Stimulated activated naive CD8-positive, alpha-beta T cell treated with anti-CD3 and anti-CD28 coated beads, Interleukin-15, amount 100 ng/mL, for 72 hours (primary cell): ENCODE measurements at regions not wholly inside any gene's neighbourhood (a gene's known extent, or its start where the extent isn't known, plus 50 kb on each side); places are given as distances from the start of the nearest gene placed in this dataset.

Experiments used
- ATAC-seq: fragments of 150-1000 bp; cut with Tn5 transposase; 2 replicates; pipeline ENCODE4 v1.10.0; 2021; ENCODE audit warnings: mild to moderate bottlenecking, moderate library complexity
- DNase-seq, 2 donors: peaks; one replicate each; pipeline ENCODE4 v3.0.0; 2021 to 2022
- H3K27ac Mint-ChIP-seq, 2 donors: one replicate each; pipeline ENCODE4 v1.8.0; 2022; ENCODE audit warnings: mild to moderate bottlenecking in 2 of 2, mixed read lengths in 2 of 2, moderate library complexity in 2 of 2
- H3K27me3 Mint-ChIP-seq: one replicate; pipeline ENCODE4 v1.8.0; 2022; ENCODE audit warnings: mixed read lengths
- H3K4me1 Mint-ChIP-seq: one replicate; pipeline ENCODE4 v1.8.0; 2022; ENCODE audit warnings: mild to moderate bottlenecking, mixed read lengths
- H3K4me3 Mint-ChIP-seq, 2 donors: one replicate each; pipeline ENCODE4 v1.8.0; 2022; ENCODE audit warnings: mild to moderate bottlenecking in 2 of 2, mixed read lengths in 2 of 2, moderate library complexity in 1 of 2
- H3K9me3 Mint-ChIP-seq, 2 donors: one replicate each; pipeline ENCODE4 v1.8.0; 2022; ENCODE audit warnings: mixed read lengths in 2 of 2

GRCh38 chr9:3023449-3023848 lies 179.6 kb upstream of the PUM3 start:
- no peak for ATAC-seq
- DNase-seq: no peak
- no peaks in the 10 kb centered on the region for H3K4me1 Mint-ChIP-seq
- H3K27ac Mint-ChIP-seq: no peak overlapping the region
- H3K9me3 Mint-ChIP-seq: no peaks in the 10 kb centered on the region
- H3K4me3 Mint-ChIP-seq: no peak overlapping the region
- H3K27me3 Mint-ChIP-seq: peaks cover 39% of the 10 kb centered on the region

GRCh38 chr9:3018691-3019230 lies 174.9 kb upstream of the PUM3 start:
- H3K4me3 Mint-ChIP-seq: no peak overlapping the region
- H3K4me1 Mint-ChIP-seq: no peaks in the 10 kb centered on the region
- H3K27ac Mint-ChIP-seq: no peak overlapping the region
- no peaks in the 10 kb centered on the region for H3K9me3 Mint-ChIP-seq
- no peak for DNase-seq
- peaks cover 22% of the 10 kb centered on the region for H3K27me3 Mint-ChIP-seq
- no peak for ATAC-seq

- H3K9me3 Mint-ChIP-seq: no peaks in the 10 kb centered on the region
- ATAC-seq: no peak
- no peak overlapping the region for H3K27ac Mint-ChIP-seq
- no peaks in the 10 kb centered on the region for H3K4me1 Mint-ChIP-seq
- no peak overlapping the region for H3K4me3 Mint-ChIP-seq
- DNase-seq: no peak
- peaks cover 17% of the 10 kb centered on the region for H3K27me3 Mint-ChIP-seq
Measured at GRCh38 chr9:3018071-3018470, 174.2 kb upstream of the PUM3 start.

GRCh38 chr9:3014178-3014577 lies 170.3 kb upstream of the PUM3 start:
- no peaks in the 10 kb centered on the region for H3K4me1 Mint-ChIP-seq
- ATAC-seq (no peak), DNase-seq (no peak)
- no peak overlapping the region for H3K27ac Mint-ChIP-seq
- H3K4me3 Mint-ChIP-seq: no peak overlapping the region
- H3K9me3 Mint-ChIP-seq: peaks cover 0 to 6% of the 10 kb centered on the region in 2 donors
- no peaks in the 10 kb centered on the region for H3K27me3 Mint-ChIP-seq

GRCh38 chr9:3012842-3013241 lies 168.9 kb upstream of the PUM3 start:
- DNase-seq (no peak), ATAC-seq (no peak)
- Mint-ChIP-seq H3K9me3 (peaks cover 0 to 7% of the 10 kb centered on the region in 2 donors), H3K4me3 (no peak overlapping the region), H3K27ac (no peak overlapping the region), H3K4me1 (no peaks in the 10 kb centered on the region), H3K27me3 (no peaks in the 10 kb centered on the region)

- Mint-ChIP-seq H3K27ac (no peak overlapping the region), H3K4me3 (no peak overlapping the region), H3K4me1 (no peaks in the 10 kb centered on the region), H3K27me3 (no peaks in the 10 kb centered on the region), H3K9me3 (peaks cover 0 to 7% of the 10 kb centered on the region in 2 donors)
- DNase-seq (no peak), ATAC-seq (no peak)
Measured at GRCh38 chr9:3012245-3012644, 168.3 kb upstream of the PUM3 start.

- H3K27ac Mint-ChIP-seq: no peak overlapping the region
- DNase-seq (no peak), ATAC-seq (no peak)
- peaks cover 0 to 7% of the 10 kb centered on the region in 2 donors for H3K9me3 Mint-ChIP-seq
- H3K4me3 Mint-ChIP-seq: no peak overlapping the region
- H3K27me3 Mint-ChIP-seq: peaks cover 13% of the 10 kb centered on the region
- H3K4me1 Mint-ChIP-seq: no peaks in the 10 kb centered on the region
Measured at GRCh38 chr9:3008091-3008490, 164.2 kb upstream of the PUM3 start.

GRCh38 chr9:3007326-3007725 lies 163.4 kb upstream of the PUM3 start:
- peaks cover 13% of the 10 kb centered on the region for H3K27me3 Mint-ChIP-seq
- DNase-seq: no peak
- H3K4me1 Mint-ChIP-seq: no peaks in the 10 kb centered on the region
- ATAC-seq: no peak
- H3K9me3 Mint-ChIP-seq: peaks cover 0 to 7% of the 10 kb centered on the region in 2 donors
- H3K27ac Mint-ChIP-seq: no peak overlapping the region
- no peak overlapping the region for H3K4me3 Mint-ChIP-seq

- DNase-seq: no peak
- H3K9me3 Mint-ChIP-seq: peaks cover 0 to 7% of the 10 kb centered on the region in 2 donors
- no peak overlapping the region for H3K4me3 Mint-ChIP-seq
Measured at GRCh38 chr9:3006851-3007250, 163.0 kb upstream of the PUM3 start.

GRCh38 chr9:3004572-3004971 lies 160.7 kb upstream of the PUM3 start:
- Mint-ChIP-seq H3K4me3 (no peak overlapping the region), H3K27me3 (peaks cover 13% of the 10 kb centered on the region), H3K27ac (no peak overlapping the region), H3K4me1 (no peaks in the 10 kb centered on the region), H3K9me3 (peaks cover 0 to 12% of the 10 kb centered on the region in 2 donors)
- no peak for ATAC-seq
- DNase-seq: no peak

More at GRCh38 chr9:3006851-3007250, 163.0 kb upstream of the PUM3 start:
- Mint-ChIP-seq H3K27ac (no peak overlapping the region), H3K4me1 (no peaks in the 10 kb centered on the region), H3K27me3 (peaks cover 13% of the 10 kb centered on the region)
- no peak for ATAC-seq

- peaks cover 13% of the 10 kb centered on the region for H3K27me3 Mint-ChIP-seq
- no peak overlapping the region for H3K27ac Mint-ChIP-seq
- no peak overlapping the region for H3K4me3 Mint-ChIP-seq
- H3K4me1 Mint-ChIP-seq: no peaks in the 10 kb centered on the region
- no peak for DNase-seq
- no peak for ATAC-seq
- peaks cover 0 to 7% of the 10 kb centered on the region in 2 donors for H3K9me3 Mint-ChIP-seq
Measured at GRCh38 chr9:3001311-3001710, 157.4 kb upstream of the PUM3 start.

- Mint-ChIP-seq H3K9me3 (no peaks in the 10 kb centered on the region), H3K4me3 (no peak overlapping the region), H3K4me1 (no peaks in the 10 kb centered on the region), H3K27me3 (peaks cover 18% of the 10 kb centered on the region), H3K27ac (no peak overlapping the region)
- no peak for ATAC-seq
- no peak for DNase-seq
Measured at GRCh38 chr9:2992427-2992826, 148.5 kb upstream of the PUM3 start.

GRCh38 chr9:2991292-2991691 lies 147.4 kb upstream of the PUM3 start:
- Mint-ChIP-seq H3K4me3 (no peak overlapping the region), H3K27ac (no peak overlapping the region), H3K9me3 (no peaks in the 10 kb centered on the region), H3K4me1 (no peaks in the 10 kb centered on the region), H3K27me3 (peaks cover 24% of the 10 kb centered on the region)
- no peak for ATAC-seq
- no peak for DNase-seq

- Mint-ChIP-seq H3K27ac (no peak overlapping the region), H3K27me3 (peaks cover 42% of the 10 kb centered on the region), H3K9me3 (peaks cover 5 to 7% of the 10 kb centered on the region in 2 donors), H3K4me3 (no peak overlapping the region), H3K4me1 (no peaks in the 10 kb centered on the region)
- no peak for ATAC-seq
- no peak for DNase-seq
Measured at GRCh38 chr9:2987679-2988078, 143.8 kb upstream of the PUM3 start.

GRCh38 chr9:2985343-2985742 lies 141.4 kb upstream of the PUM3 start:
- H3K4me1 Mint-ChIP-seq: no peaks in the 10 kb centered on the region
- H3K27ac Mint-ChIP-seq: no peak overlapping the region
- H3K27me3 Mint-ChIP-seq: peaks cover 35% of the 10 kb centered on the region
- H3K9me3 Mint-ChIP-seq: peaks cover 7 to 9% of the 10 kb centered on the region in 2 donors
- ATAC-seq (no peak), DNase-seq (no peak)
- H3K4me3 Mint-ChIP-seq: no peak overlapping the region

GRCh38 chr9:2984491-2984890 lies 140.6 kb upstream of the PUM3 start:
- H3K9me3 Mint-ChIP-seq: peaks cover 7 to 9% of the 10 kb centered on the region in 2 donors
- DNase-seq: no peak
- ATAC-seq: no peak
- H3K27ac Mint-ChIP-seq: no peak overlapping the region
- peaks cover 35% of the 10 kb centered on the region for H3K27me3 Mint-ChIP-seq
- no peak overlapping the region for H3K4me3 Mint-ChIP-seq
- no peaks in the 10 kb centered on the region for H3K4me1 Mint-ChIP-seq

GRCh38 chr9:2979957-2980610 lies 136.2 kb upstream of the PUM3 start:
- Mint-ChIP-seq H3K4me3 (no peak overlapping the region), H3K27ac (no peak overlapping the region), H3K9me3 (peaks cover 0 to 9% of the 10 kb centered on the region in 2 donors), H3K27me3 (peaks cover 9% of the 10 kb centered on the region), H3K4me1 (no peaks in the 10 kb centered on the region)
- DNase-seq: no peak
- no peak for ATAC-seq
